ENCODE measurements at regions not wholly inside any gene's neighbourhood (a gene's known extent, or its start where the extent isn't known, plus 50 kb on each side); places are given as distances from the start of the nearest gene placed in this dataset.
"Not testable (repeated sequence)": the region's sequence is repeated elsewhere in the genome, so short reads cannot be mapped to it uniquely, and the experiment has no call there.

DNA sequence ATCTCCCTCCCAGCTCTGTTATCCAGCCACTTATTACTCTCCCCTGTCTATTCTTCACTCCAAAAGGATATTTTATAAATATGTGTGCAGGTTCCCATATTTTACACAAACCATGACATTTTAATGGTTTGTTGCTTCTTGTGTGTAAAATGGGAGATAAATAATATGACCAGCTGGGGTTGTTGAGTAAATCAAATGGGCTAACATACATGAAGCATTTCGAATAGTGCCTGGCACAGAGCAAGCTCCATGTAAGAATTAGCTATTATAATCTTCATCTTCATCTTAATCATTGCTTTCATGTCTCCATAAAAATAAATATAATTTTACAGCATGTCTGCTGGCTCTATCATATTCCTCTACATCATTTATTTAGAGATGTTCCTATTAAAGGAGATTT lies 283.1 kb downstream of the RAD51AP2 start:
- H3K27ac Mint-ChIP-seq, result no peak overlapping the region
- no peaks in the 10 kb centered on the region for H3K27me3 Mint-ChIP-seq
- H3K4me3 Mint-ChIP-seq, result no peak overlapping the region
- H3K9me3 Mint-ChIP-seq, result peaks cover 4% of the 10 kb centered on the region
- H3K4me1 Mint-ChIP-seq, result no peaks in the 10 kb centered on the region
- no peak for ATAC-seq (replicated peaks)
- no peaks in the 10 kb centered on the region for H3K36me3 Mint-ChIP-seq (ENCODE audit: low read depth)

GRCh38 chr2:17232776-17233556 lies 285.3 kb downstream of the RAD51AP2 start:
- Mint-ChIP-seq H3K4me3 (no peak overlapping the region), H3K4me1 (no peaks in the 10 kb centered on the region), H3K27ac (no peak overlapping the region), H3K27me3 (no peaks in the 10 kb centered on the region), H3K9me3 (peaks cover 4% of the 10 kb centered on the region), H3K36me3 (ENCODE audit: low read depth) (no peaks in the 10 kb centered on the region)
- no peak for ATAC-seq (replicated peaks)

- Mint-ChIP-seq H3K27ac (no peak overlapping the region), H3K9me3 (peaks cover 9% of the 10 kb centered on the region), H3K4me1 (no peaks in the 10 kb centered on the region), H3K27me3 (no peaks in the 10 kb centered on the region), H3K4me3 (no peak overlapping the region), H3K36me3 (ENCODE audit: low read depth) (no peaks in the 10 kb centered on the region)
- no peak for ATAC-seq (replicated peaks)
Measured at GRCh38 chr2:17231394-17231965, 286.8 kb downstream of the RAD51AP2 start.

- Mint-ChIP-seq H3K36me3 (ENCODE audit: low read depth) (no peaks in the 10 kb centered on the region), H3K4me3 (no peak overlapping the region), H3K27ac (no peak overlapping the region), H3K9me3 (peaks cover 15% of the 10 kb centered on the region), H3K4me1 (no peaks in the 10 kb centered on the region), H3K27me3 (no peaks in the 10 kb centered on the region)
- ATAC-seq (replicated peaks), result no peak
Measured at GRCh38 chr2:17229414-17229813, 288.8 kb downstream of the RAD51AP2 start.

DNA sequence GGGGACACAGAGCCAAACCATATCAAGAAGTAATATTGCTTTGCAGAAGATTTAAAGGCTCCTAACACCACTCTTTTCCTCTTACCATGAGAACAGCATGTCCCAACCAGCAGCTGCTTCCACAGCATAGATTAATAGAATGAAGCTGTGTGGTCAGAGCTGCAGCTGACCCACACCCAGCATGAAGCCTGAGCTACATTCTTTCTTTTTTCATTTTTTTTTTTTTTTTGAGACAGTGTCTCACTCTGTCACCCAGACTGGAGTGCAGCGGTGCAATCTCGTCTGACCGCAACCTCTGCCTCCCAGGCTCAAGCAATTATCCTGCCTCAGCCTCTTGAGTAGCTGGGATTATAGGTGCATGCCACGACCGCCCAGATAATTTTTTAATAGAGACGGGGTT lies 289.8 kb downstream of the RAD51AP2 start:
- no peaks in the 10 kb centered on the region for H3K4me1 Mint-ChIP-seq
- no peak for ATAC-seq (replicated peaks)
- H3K36me3 Mint-ChIP-seq (ENCODE audit: low read depth), result no peaks in the 10 kb centered on the region
- no peak overlapping the region for H3K27ac Mint-ChIP-seq
- peaks cover 15% of the 10 kb centered on the region for H3K9me3 Mint-ChIP-seq
- H3K27me3 Mint-ChIP-seq, result no peaks in the 10 kb centered on the region
- H3K4me3 Mint-ChIP-seq, result no peak overlapping the region

DNA sequence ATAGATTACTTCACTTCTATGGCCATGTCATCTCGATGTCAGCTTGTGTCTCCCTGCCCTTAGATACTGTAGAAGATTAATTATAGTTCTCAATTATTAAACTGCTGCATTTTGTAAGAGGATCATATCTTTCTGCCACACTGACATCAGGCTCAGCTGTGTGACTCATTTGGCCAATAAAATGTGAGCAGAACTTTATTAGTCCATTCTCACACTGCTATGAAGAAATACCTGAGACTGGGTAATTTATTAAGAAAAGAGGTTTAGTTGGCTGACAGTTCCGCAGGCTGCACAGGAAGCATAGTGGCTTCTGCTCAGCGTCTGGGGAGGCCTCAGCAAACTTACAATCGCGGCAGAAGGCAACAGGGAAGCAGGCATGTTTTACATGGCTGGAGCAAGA lies 290.4 kb downstream of the RAD51AP2 start:
- Mint-ChIP-seq H3K27me3 (no peaks in the 10 kb centered on the region), H3K9me3 (peaks cover 15% of the 10 kb centered on the region), H3K4me1 (no peaks in the 10 kb centered on the region), H3K27ac (no peak overlapping the region), H3K36me3 (ENCODE audit: low read depth) (no peaks in the 10 kb centered on the region), H3K4me3 (no peak overlapping the region)
- no peak for ATAC-seq (replicated peaks)

DNA sequence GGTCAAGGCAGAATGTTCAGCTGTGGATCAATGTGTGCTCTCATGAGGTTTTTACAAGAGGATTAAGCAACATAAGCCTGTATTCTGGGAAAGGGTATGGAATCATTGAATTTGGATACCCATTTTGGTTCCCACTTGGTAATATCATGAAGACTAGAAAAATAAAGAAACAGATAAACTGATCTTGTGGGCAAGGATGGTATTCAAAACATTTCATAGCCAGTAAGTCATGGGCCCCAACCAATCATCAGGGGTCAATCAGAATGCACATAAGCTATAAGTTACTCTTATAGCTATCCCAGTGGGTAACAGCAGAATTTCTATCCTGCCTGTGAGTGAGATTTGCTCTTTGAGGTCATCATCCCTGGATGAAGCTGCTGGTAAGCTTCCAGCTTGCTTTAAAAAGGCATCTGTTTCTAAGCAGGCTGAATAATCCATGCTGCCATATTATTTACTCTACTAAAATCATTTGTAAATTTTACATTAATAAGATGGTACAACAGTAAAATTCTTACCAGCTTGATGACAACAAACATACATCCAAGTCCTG lies 291.2 kb downstream of the RAD51AP2 start:
- Mint-ChIP-seq H3K4me1 (no peaks in the 10 kb centered on the region), H3K27ac (no peak overlapping the region), H3K4me3 (no peak overlapping the region), H3K27me3 (no peaks in the 10 kb centered on the region), H3K9me3 (peaks cover 15% of the 10 kb centered on the region), H3K36me3 (ENCODE audit: low read depth) (no peaks in the 10 kb centered on the region)
- no peak for ATAC-seq (replicated peaks)

DNA sequence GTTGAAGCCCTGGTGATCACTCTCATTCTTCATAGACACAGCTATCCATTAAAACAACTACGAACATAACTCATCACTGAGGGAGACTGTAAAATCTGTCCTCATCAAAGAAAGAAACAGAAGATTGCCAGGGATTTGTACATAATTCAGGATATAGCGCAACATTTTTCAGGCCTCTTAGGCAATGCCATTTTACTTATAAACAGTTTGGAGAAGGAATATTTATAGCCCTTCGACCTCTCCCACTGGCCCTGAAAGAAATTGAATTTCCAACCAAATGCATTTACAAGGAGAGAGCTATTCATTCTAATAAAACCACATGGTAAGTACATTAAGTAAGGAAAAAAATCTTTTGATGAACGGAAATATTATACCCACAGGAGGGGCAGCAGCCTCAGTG lies 295.0 kb downstream of the RAD51AP2 start:
- no peak for ATAC-seq (replicated peaks)
- H3K27ac Mint-ChIP-seq, result no peak overlapping the region
- H3K4me1 Mint-ChIP-seq, result no peaks in the 10 kb centered on the region
- H3K4me3 Mint-ChIP-seq, result no peak overlapping the region
- H3K9me3 Mint-ChIP-seq, result peaks cover 10% of the 10 kb centered on the region
- H3K36me3 Mint-ChIP-seq (ENCODE audit: low read depth), result no peaks in the 10 kb centered on the region
- H3K27me3 Mint-ChIP-seq, result no peaks in the 10 kb centered on the region

DNA sequence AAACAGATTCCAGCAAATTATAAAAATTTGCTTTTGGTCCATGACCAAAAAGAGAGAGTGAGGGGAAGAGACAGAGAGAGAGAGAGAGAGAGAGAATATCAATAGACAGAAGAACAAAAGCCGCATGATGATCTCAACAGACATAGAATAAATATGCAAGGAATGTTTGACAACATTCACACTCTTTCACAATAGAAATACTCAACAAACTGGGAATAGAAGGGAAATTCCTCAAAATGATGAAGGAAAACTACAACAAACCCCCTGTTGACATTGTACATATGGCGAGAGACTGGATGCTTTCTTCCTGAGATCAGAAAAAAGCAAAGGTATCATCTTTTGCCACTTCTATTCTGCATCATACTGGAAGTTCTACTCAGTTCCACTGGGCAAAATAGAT lies 309.7 kb downstream of the RAD51AP2 start:
- no peaks in the 10 kb centered on the region for H3K36me3 Mint-ChIP-seq (ENCODE audit: low read depth)
- H3K27me3 Mint-ChIP-seq, result no peaks in the 10 kb centered on the region
- peaks cover 9% of the 10 kb centered on the region for H3K9me3 Mint-ChIP-seq
- ATAC-seq (replicated peaks), result no peak
- no peak overlapping the region for H3K4me3 Mint-ChIP-seq
- H3K4me1 Mint-ChIP-seq, result no peaks in the 10 kb centered on the region
- H3K27ac Mint-ChIP-seq, result no peak overlapping the region

GRCh38 chr2:17206771-17207170 lies 311.5 kb downstream of the RAD51AP2 start:
- H3K4me3 Mint-ChIP-seq, result no peak overlapping the region

GRCh38 chr2:17204214-17204613 lies 314.0 kb downstream of the RAD51AP2 start:
- H3K4me1 Mint-ChIP-seq, result not testable (repeated sequence)
- H3K9me3 Mint-ChIP-seq, result peaks cover 13% of the 10 kb centered on the region

More at GRCh38 chr2:17206771-17207170, 311.5 kb downstream of the RAD51AP2 start:
- Mint-ChIP-seq H3K27me3 (no peaks in the 10 kb centered on the region), H3K9me3 (peaks cover 9% of the 10 kb centered on the region), H3K36me3 (ENCODE audit: low read depth) (no peaks in the 10 kb centered on the region), H3K27ac (no peak overlapping the region), H3K4me1 (no peaks in the 10 kb centered on the region)
- ATAC-seq (replicated peaks), result no peak

GRCh38 chr2:17202628-17203027 lies 315.6 kb downstream of the RAD51AP2 start:
- H3K27ac Mint-ChIP-seq; H3K36me3 Mint-ChIP-seq (ENCODE audit: low read depth); H3K4me1 Mint-ChIP-seq; H3K27me3 Mint-ChIP-seq; ATAC-seq (replicated peaks); H3K4me3 Mint-ChIP-seq: not testable (repeated sequence)
- H3K9me3 Mint-ChIP-seq, result peaks cover 12% of the 10 kb centered on the region

More at GRCh38 chr2:17204214-17204613, 314.0 kb downstream of the RAD51AP2 start:
- ATAC-seq (replicated peaks); H3K4me3 Mint-ChIP-seq; H3K36me3 Mint-ChIP-seq (ENCODE audit: low read depth); H3K27ac Mint-ChIP-seq; H3K27me3 Mint-ChIP-seq: not testable (repeated sequence)

- Mint-ChIP-seq H3K9me3 (peaks cover 13% of the 10 kb centered on the region), H3K27me3 (no peaks in the 10 kb centered on the region), H3K36me3 (ENCODE audit: low read depth) (no peaks in the 10 kb centered on the region), H3K4me1 (no peaks in the 10 kb centered on the region), H3K27ac (no peak overlapping the region), H3K4me3 (no peak overlapping the region)
- ATAC-seq (replicated peaks), result no peak
Measured at GRCh38 chr2:17199741-17200140, 318.5 kb downstream of the RAD51AP2 start.

DNA sequence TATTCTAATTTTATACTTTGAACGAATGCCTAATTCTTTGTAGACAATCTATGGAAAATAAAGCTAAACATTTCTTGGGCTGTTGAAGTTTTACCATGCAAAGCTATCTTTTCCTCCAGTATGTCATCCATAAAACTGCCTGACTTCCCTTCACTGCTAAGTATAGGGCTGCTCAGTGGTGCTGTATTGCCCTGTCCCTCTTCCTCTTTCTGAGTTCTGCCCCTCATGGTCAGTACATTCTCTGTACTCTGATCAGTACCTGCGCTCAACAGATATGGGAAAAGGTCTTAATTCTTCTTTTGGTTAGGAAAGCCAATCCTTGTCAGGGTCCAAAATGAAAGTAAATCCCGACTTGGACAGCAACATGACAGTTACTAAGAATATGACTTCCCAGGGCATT lies 321.9 kb downstream of the RAD51AP2 start:
- H3K27me3 Mint-ChIP-seq, result no peaks in the 10 kb centered on the region
- H3K36me3 Mint-ChIP-seq (ENCODE audit: low read depth), result no peaks in the 10 kb centered on the region
- peaks cover 13% of the 10 kb centered on the region for H3K9me3 Mint-ChIP-seq
- no peak overlapping the region for H3K4me3 Mint-ChIP-seq
- H3K4me1 Mint-ChIP-seq, result no peaks in the 10 kb centered on the region
- no peak for ATAC-seq (replicated peaks)
- H3K27ac Mint-ChIP-seq, result no peak overlapping the region

DNA sequence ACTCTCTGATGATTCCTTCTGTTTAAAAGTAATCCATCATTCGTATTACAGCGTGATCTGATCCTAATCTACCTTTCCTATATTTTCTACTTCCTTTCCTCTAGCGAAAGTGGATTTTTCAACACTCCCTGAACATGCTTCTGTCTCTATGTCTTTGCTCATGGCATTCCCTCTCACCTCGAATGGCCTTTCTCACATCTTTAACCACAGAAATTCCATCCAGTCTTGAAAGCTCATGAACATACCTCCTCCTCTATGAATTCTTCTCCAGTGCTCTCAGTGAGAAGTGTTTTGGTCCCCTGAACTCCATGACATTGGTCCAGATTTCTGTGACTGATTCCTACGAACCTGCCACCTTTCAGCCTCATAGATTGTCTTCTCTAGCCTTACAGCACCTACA lies 323.2 kb downstream of the RAD51AP2 start:
- no peak overlapping the region for H3K4me3 Mint-ChIP-seq
- H3K9me3 Mint-ChIP-seq, result peaks cover 18% of the 10 kb centered on the region
- H3K27me3 Mint-ChIP-seq, result no peaks in the 10 kb centered on the region
- ATAC-seq (replicated peaks), result no peak
- H3K4me1 Mint-ChIP-seq, result no peaks in the 10 kb centered on the region
- H3K27ac Mint-ChIP-seq, result no peak overlapping the region
- H3K36me3 Mint-ChIP-seq (ENCODE audit: low read depth), result no peaks in the 10 kb centered on the region
